ENCODE measurements at regions not wholly inside any gene's neighbourhood (a gene's known extent, or its start where the extent isn't known, plus 50 kb on each side); places are given as distances from the start of the nearest gene placed in this dataset.
A peak's percentile ranks its signal among the peaks of the same experiment; 100 is the strongest.
"Not testable (repeated sequence)": the region's sequence is repeated elsewhere in the genome, so short reads cannot be mapped to it uniquely, and the experiment has no call there.

DNA sequence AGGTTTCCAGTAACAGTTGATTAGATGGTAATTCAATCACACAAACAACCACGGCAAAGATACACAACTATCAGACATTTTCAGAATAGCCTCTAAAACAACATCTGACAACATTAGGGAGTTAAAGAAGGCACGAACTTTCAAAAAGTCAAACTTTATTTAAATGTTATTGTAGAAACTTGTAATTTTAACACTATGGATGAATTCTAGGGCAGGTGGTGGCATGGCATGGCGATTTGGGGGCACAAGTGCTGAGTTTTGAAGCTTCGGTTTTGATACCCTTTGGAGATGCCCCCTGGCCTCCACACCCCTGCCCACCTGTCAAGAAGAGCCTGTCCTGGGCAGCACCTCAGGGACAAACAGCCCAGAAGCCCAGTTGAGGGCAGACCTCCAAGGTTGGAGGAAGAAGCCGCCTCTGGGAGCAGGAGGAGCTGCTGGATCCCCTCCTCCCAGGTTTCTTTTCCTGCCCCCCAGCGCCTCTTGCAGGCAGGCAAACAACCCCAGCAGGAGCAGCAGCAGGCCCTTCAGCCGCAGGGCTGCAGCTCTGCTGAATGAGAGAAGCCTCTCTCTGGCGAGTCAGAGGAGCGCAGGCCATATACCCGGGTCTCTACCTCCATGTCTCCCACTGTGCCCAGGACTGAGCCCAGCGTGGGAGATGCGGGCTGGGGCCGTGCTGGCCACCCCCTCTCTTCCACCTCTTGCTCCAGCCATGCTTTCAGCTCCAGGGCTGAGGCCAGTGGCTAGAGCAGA is 102.1 kb upstream of the IGLL5 start:
- no peak for DNase-seq

DNA sequence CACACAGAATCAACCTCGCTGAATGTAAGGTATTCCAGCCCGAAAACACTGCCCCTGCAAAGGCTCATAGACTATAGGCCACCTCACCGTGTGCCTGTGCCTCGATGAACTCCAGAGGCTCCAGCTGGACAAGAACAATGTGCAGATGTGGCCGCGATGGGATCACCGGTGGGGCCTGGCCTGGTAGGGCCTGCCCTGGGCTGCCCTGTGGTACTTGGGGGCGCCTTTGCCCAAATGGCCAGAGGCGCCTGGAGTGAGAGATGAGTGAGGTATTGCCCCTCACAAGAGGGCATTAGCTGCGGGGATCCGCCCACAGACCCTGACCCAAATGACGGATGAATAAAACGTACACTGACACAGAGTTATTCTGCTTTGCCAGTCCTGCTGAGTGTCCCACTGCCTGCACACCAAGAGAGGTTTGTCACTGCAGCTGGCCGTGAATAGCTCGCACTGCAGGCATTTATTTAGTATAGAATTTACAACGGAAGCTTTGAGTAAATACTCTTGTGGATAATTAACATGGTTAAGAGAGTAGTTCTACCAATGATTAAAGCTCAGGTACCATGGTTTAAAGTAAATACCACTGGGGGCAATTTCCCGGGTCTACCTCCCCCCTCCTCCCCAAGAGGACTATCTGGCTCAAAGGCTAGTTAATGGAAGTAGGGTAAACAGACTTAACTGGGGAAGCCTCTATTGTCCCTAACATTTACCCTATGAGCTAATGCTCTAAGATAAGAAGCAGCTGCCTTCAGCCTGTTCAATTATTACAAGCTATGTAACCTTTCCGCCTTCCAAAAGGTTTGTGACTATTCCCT is 101.1 kb upstream of the IGLL5 start:
- DNase-seq, result no peak

DNA sequence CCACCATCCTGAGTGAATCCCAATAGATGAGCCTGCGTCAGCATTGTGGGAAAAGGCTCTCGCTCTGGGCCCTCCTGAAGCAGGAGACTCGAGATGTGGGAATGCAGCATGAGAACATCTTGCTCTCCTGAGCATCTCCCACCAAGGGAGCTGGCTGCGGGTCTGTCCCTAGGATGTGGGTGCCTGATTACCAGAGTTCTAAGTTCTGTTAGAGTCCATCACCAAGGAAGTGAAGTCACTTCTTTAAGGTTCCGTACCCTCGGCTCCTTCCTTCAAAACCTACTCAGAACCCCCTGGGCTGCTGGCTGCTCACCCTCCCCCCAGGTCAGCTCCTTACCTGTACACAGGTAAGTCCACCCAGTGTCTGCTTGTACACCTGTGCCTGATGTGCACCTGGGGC is 100.5 kb upstream of the IGLL5 start:
- DNase-seq, result no peak

DNA sequence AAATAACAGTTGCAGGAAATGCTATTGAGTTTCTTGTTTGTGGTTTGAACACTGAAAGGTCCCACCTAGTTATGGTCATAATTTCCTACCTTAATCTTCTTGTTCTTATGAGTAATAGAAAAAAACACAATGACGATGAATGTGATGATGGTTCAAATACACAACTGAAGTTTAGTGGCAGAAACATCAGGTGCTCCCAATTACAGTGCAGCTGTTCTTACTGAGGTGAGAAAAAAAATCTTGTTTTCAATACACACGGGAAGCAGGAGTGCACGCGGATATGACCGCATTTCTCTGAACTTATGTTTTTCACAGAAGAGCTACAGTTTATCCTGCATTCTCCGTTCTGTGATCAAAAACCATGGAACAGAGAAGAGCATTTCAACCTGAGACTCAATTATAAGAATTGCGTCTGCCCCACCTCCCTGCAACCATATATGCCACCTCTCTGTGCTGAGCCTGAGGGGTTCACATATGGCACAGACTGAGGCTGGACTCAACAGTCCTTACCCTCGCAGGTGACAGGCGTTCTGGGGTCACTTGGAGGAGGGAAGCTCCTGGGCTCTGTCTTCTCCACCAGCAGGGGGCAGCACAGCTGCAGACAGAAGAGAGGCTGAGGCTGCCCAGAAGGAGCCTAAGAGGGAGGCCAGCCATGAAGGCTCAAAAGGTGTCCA is 99.7 kb upstream of the IGLL5 start:
- peak; percentile 32 to 72 (median 55) for DNase-seq

DNA sequence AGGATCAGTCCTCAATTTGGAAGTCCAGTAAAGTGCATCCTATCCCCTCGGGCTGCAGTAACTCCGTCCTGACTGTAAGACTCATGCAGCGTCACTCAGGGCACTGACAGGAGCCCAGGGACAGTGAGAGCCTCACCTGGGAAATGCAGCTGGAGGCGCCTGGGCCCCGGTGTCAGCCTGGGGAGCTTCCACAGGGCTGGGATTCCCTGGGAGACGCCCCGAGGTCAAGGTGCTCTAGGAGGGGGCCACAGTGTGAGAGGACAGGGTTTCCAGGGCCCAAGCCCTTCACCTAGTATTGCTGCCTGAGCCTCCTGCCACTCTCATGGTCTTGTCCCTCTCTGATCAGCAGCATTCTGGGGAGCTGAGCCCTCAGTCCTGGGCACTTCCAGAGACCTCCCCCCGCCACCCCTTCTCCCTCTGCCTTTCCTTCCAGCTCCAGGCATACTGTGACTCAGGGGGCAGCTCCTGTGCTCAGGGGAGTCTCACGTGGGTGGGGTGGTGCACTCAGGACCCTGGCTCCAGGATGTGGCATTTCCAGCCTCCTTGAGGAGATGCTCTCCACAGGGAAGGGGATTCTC is 99.1 kb upstream of the IGLL5 start:
- no peak for DNase-seq

DNA sequence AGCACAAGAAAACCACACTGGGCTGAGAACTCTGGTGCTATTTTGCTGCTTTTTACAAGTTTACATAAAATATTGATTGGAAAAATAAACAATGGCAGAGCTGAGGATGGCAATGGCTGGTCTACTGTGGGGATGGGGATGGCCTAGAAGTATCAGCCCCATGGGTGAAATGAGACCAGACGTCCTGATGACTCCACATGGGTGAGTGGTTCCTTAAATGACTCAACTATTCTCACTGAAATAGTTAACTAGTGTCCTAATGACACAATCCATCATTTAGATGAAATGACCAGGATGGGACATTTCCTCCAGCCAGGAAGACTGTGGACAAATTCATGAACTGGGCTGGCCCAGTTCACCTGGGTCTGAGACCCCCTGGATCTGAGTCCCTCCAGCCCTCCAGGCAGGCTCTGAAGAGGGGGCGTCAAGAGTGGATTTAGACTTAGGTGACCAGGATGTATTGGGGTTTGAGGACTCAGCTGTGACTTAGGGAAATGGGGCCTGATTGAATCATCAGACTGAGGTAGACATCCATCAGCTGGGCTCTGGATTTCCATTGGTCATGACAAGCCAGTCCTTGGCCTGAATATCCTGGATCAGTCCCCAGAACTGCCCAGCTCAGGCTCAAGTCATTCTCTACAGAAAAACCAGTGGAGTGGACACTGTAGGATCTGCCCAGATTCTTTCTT is 98.2 kb upstream of the IGLL5 start:
- no peak for DNase-seq

DNA sequence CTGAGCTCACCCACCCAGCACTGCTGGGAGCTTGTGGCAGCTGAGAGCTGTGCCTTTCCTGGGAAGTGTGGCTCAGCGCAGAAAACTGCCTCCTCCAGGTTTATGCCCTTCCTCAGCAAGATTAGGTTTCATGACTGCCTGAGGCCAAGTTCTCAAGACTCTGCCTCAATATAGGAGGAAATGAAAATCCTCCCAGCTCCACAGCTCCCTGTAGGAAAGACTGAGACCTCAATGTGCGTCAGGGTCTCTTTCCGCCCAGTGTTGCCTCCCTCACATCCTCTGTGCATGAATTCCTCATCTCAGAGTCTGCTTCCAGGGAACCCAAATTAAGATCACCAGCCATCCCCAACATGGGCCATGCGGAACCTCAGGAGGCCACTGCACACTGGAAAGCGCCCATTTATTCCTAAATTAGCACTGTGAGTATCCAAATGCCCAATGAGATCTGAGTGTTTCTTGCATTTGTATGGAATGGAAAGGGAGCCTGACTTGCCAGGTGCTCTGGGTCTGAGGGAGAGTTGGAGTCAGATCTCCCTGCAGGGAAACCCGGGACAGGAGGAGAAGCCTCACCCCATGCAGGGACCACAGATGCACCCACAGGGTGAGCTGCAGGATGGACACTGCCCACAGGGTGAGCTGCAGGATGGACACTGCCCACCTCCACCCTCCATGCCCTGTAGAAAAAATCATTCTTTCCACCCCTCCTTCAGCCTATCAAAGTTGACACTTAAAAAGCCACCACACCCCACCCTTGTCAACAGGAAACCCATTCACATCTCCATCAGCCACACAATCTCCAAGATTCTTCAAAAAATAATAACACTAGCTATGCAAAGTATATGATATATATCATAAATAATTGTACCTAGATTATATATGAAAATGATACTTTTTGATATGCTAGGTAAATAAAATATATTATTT is 97.4 kb upstream of the IGLL5 start:
- DNase-seq, result no peak

DNA sequence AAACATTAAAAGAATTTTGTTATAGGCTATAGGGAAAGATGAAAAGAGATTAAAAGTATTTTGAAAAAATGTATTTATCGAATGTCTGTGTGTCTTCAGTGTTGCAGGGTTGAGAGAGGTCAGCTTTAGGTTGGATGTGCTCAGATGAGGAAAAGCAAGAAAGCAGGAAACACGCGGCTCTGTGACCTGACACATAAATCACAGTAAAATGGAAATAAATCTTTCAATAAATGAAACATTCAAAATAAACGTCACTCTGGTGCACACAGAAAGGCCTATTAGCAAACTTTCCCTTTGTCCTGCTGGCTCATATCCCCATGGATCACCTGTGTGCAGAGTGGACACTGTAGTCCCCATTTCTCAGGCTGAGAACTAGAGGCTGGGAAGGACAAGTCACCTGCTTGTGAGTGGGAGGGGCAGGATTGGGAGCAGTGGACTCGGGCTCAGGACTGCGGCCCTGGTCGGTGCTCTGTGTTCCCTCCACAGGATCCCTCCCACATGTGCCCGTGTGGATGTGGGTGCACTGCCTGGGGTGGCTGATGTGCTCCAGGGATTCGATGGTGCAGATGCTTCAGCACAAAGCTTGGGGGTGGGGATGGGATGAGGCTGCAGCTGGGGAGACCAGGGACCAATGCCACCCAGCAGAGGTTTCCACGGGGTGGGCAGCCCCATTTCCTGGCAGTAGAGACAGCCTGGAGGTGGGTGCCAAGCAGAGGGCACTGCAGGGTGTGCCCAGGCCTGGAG is 96.0 kb upstream of the IGLL5 start:
- DNase-seq, result no peak

DNA sequence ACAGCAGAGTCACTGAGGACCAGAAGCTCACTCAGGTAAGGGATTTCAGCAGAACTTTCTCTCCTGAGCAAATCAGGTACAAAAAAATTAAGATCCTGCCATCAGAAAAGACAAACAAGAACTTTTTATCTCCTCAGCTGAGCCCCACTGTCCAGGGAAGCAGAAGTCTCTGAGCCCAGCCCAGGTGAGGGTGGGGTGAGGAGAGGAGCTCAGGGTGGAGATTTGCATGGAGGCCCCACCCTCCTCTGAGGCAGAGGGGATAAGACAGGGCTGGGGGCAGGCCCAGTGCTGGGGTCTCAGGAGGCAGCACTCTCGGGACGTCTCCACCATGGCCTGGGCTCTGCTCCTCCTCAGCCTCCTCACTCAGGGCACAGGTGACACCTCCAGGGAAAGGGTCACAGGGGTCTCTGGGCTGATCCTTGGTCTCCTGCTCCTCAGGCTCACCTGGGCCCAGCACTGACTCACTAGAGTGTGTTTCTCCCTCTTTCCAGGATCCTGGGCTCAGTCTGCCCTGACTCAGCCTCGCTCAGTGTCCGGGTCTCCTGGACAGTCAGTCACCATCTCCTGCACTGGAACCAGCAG is 95.3 kb upstream of the IGLL5 start:
- not testable (repeated sequence) for DNase-seq

DNA sequence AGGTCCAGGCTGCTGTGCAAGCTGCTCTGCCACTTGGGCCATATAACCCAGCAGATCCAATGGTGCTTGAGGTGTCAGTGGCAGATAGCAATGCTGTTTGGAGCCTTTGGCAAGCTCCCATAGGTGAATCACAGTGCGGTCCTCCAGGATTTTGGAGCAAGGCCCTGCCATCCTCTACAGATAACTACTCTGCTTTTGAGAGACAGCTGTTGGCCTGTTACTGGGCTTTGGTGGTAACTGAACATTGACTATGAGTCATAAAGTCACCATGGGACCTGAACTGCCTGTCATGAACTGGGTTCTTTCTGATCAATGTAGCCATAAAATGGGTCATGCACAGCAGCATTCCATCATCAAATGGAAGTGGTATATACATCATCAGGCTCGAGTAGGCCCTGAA is 92.0 kb upstream of the IGLL5 start:
- DNase-seq, result not testable (repeated sequence)

DNA sequence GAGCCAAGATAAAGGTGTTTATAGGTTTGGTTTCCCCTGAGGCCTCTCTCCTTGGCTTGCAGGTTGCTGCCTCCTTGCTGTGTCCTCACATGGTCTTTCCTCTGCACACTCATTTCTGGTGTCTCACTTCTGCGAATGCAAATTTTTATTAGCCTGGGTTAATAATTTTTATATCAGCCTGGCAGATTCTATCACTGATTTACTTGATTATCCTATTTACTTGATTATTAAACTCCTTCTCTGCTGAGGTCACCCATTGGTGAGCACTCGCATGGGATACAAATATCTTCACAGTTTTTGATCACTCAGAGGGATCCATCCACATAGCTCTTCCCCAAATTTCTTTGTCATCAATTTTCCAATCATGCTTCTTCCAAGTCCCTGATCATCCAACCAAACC is 90.9 kb upstream of the IGLL5 start:
- no peak for DNase-seq

DNA sequence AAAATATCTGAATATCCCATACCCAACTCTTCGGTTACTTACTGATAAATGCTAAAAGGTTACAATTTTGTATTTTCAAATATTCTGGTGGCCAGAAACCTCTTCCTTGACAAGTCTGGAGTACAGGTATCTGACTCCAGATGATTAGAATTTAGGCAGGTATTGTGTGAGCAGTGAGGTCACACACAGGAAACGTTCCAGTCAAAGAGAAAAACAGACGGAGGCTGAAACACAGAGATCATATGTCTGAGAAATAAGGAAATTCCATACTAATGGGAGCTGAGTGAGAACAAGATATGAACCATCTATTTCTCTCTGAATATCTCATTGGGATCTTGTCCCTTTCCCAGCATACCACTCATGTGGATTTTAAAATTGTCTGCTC is 89.4 kb upstream of the IGLL5 start:
- no peak for DNase-seq

DNA sequence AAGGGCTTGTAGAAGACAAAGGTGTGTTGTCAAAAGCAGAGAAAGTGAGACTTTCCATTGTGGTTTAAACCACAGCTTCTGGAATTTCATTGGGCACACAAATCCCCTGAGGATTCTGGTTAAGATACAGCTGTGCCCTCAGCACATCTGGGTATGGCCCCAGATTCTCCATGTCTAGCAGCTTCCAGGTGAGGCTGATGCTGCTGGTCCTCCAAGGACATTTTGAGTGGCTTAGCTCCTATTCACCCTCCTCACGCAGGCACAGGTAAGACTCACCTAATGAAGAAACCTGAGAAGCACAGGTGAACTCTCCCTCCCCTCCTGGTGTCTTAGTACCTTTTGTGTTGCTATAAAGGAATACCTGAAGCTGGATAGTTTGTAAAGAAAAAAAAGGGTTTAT is 88.9 kb upstream of the IGLL5 start:
- no peak for DNase-seq

DNA sequence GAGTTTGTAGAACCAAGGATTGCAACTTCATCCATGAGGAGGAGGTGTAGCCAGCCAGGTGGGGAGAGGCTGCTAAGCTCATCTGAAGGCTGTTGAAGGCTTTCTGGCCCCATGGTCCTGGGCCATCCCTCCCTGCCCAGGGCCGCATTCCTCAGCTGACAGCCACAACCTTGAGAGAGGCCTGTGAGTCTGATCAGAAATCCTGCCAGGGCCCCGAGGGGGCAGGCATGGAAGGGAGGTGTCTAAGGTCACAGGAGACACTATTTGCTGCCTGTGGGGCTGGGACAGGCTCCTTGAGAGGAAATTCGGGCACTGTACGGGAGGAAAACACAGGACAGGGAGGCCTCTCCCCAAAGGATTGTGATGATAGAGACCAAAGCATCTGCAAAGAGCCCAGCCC is 88.1 kb upstream of the IGLL5 start:
- DNase-seq, result no peak

DNA sequence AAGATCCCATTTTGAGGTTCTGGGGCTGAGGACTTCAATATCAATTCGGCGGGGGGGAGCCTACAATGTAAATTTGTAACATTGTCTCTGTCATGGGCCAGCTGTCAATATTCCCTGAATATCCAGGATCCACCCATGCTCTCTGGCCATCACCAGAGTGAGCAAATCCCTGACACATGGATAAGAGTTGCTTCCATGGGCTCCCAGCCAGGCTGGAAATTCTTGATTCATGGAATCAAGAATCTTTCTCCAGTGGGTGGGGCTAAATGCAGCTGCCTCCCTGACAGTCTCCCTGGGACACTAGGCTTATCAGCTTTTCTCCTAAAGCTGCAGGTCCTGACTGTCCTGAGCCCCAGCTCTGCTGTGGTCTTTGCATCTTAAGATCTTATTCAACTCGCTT is 86.9 kb upstream of the IGLL5 start:
- no peak for DNase-seq

DNA sequence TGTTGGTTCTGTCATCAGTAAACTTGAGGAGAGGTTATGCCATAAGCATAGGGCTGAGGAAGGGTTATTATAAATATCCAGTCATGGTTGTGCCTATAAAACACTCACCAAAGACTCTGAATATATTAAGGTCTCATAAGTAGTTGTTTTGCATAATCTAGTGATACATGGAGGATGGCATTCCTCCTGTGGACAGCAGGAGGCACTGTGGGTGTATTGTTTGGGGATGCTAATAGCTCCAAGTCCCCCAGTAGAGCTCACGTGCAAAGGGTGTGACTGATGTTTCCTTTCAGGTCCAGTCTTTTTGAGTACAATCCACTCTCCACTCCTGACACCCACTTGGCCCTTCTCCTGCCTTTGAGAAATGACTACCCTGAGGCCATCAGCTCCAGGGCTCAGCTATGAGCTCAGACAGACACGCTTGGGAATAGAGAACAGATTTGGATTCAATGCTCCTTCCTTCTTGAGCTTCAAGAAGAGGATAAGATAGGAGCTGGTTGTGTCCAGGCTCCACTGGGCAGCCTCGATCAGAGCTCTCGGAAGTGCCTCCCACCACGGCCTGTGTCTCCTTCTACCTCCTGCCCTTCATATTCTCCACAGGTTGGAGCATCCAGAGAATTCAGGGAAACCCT is 85.2 kb upstream of the IGLL5 start:
- peak in 4 of 6 experiments; percentile 11 to 41 (median 25) for DNase-seq

DNA sequence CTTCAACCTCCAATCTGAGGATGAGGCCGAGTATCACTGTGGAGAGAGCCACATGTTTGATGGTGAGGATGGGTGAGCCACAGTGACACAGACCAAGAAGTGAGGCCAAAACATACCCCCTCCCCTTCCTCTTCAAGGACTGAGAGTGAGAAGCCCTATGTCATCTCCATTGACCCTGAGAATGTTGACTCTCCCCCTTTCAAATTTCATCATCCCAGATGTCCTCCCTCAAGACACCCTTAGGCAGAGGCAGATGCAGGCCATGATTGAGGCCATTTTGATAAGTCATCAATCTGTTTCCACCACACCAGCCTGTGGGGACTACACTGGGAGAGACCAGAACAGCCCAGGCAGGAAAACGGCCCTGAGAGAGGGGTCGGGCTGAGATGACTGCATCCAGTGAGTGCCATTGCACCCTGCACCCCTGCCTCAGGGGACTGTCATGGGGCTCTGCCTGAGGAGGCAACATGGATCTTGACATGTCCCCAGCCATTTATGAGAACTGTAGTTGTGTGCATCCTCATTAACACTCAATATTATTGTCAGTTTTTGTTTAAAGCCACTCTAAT is 84.2 kb upstream of the IGLL5 start:
- DNase-seq, result no peak

DNA sequence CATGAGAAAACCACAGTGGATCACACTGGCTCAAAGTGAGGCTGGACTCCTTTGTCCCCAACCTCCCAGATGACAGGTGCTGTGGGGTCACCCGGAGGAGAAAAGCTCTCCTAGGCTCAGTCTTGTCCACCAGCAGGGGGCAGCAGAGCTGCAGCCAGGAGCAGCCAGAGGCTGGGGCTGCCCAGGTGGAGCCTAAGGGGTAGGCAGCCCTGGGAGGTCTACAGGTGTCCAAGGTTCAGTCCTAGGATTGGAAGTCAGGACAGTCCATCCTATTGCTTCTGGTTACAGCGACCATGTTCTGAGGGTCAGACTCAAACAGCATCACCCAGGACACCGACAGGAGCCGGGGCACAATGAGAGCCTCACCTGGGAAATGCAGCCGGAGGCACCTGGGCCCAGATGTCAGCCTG is 77.6 kb upstream of the IGLL5 start:
- DNase-seq, result peak; percentile 33 to 84 (median 73)

DNA sequence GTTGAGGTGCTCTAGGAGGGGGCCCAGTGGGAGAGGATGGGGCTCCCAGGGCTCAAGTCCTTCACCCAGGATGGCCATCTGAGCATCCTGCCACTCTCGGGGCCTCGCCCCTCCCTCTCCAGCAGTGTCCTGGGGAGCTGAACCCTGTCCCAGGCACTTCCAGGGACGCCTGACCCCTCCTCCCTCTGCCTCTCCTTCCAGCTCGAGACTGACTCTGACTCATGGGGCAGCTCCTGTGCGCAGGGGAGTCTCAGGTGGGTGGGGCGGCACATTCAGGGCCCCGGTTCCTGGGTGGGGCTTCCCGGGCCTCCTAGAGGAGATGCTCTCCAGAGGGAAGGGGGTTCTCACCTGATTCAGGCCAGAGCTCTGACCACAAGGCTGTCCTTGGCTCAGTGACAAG is 77.1 kb upstream of the IGLL5 start:
- no peak for DNase-seq

Measured in stimulated activated naive CD4-positive, alpha-beta T cell (primary cell).